A549 (cell line): ENCODE measurements at regions not wholly inside any gene's neighbourhood (a gene's known extent, or its start where the extent isn't known, plus 50 kb on each side); places are given as distances from the start of the nearest gene placed in this dataset.

ENCODE experiments used
- ATAC-seq, 2 experiments: fragments of 200-7000 bp in 1 of 2; fragments of >200 bp in 1 of 2; cut with Nextera tagmentation in 1 of 2; cut with Tn5 transposase in 1 of 2; 3 replicates each; pipeline versions ENCODE4 v1.8.0 to v1.9.1; 2018 to 2020; ENCODE audit warnings: mild to moderate bottlenecking in 1 of 2, moderate library complexity in 1 of 2
- CTCF ChIA-PET: fragments of 300-600 bp; sonication (Branson Sonifier 250); formaldehyde crosslinking; extraction: SDS; loops from one replicate; lab custom pipeline; 2021; ENCODE audit warnings: antibody characterized with exemption, inconsistent platforms; lab: Yijun Ruan, JAX
- POLR2A ChIA-PET: fragments of 350-600 bp; formaldehyde crosslinking; extraction: SDS; loops from one replicate; lab custom pipeline; 2021; ENCODE audit warnings: antibody characterized with exemption, inconsistent platforms; lab: Yijun Ruan, JAX
- DNase-seq, 2 experiments: peaks; one replicate each; pipeline versions ENCODE4 v3.0.0 to v3.0.0-alpha.2; 2011 to 2016; ENCODE audit warnings: low read depth in 1 of 2, low spot score in 1 of 2
- FAIRE-seq: peaks from 2 replicates; lab custom pipeline; 2011; peaks lifted over from hg19 to GRCh38; lab: Jason Lieb, UNC
- H3K27ac ChIP-seq, 2 experiments: fragments of >200 bp; sonication (Bioruptor Twin); formaldehyde crosslinking; 3 replicates each; pipeline ENCODE4 v1.5.1; 2016 to 2017
- H3K4me1 ChIP-seq: fragments of >200 bp; sonication (Bioruptor Twin); formaldehyde crosslinking; 3 replicates; pipeline ENCODE4 v1.6.1; 2016
- H3K4me2 ChIP-seq: fragments of >200 bp; sonication (Bioruptor Twin); formaldehyde crosslinking; 3 replicates; pipeline ENCODE4 v1.6.1; 2016
- H3K4me3 ChIP-seq: fragments of >200 bp; sonication (Bioruptor Twin); formaldehyde crosslinking; 3 replicates; pipeline ENCODE4 v1.5.1; 2016
- H3K9me3 ChIP-seq: fragments of >200 bp; sonication (Bioruptor Twin); formaldehyde crosslinking; 3 replicates; pipeline ENCODE4 v1.6.1; 2016
- BHLHE40 ChIP-seq: IDR thresholded peaks from 2 replicates; pipeline ENCODE4 v1.6.1; 2012; ENCODE audit warnings: low read depth, low read length, inconsistent platforms
- CBX2 ChIP-seq: fragments of 200-600 bp; sonication (generic); IDR thresholded peaks from 2 replicates; pipeline ENCODE4 v1.6.1; 2016; ENCODE audit warnings: low read depth, mild to moderate bottlenecking, borderline replicate concordance
- EHF ChIP-seq: fragments of 250-450 bp; sonication (Bioruptor Pico); IDR thresholded peaks from 2 replicates; pipeline ENCODE4 v1.5.0; 2020; ENCODE audit warnings: mild to moderate bottlenecking
- FOSL2 ChIP-seq, 2 experiments: fragments of 450-650 bp in 1 of 2; fragments of >200 bp in 1 of 2; sonication (Bioruptor Twin) in 1 of 2; formaldehyde crosslinking; IDR thresholded peaks; 2 replicates each; pipeline versions ENCODE4 v1.5.0 to v1.6.1; 2016 to 2020; ENCODE audit warnings: mild to moderate bottlenecking in 1 of 2, moderate library complexity in 1 of 2
- HEYL ChIP-seq: fragments of 250-450 bp; sonication (Bioruptor Pico); IDR thresholded peaks from 2 replicates; pipeline ENCODE4 v1.8.0; 2021; ENCODE audit warnings: mild to moderate bottlenecking, moderate library complexity
- JUN ChIP-seq, 2 experiments: fragments of >200 bp; sonication (Bioruptor Twin); formaldehyde crosslinking; IDR thresholded peaks; 2 replicates in 1 of 2; 3 replicates in 1 of 2; pipeline ENCODE4 v1.6.1; 2016 to 2017
- JUNB ChIP-seq: fragments of >200 bp; sonication (Bioruptor Twin); formaldehyde crosslinking; IDR thresholded peaks from 2 replicates; pipeline ENCODE4 v1.6.1; 2016
- KDM5A ChIP-seq: fragments of 200-600 bp; sonication (generic); IDR thresholded peaks from 2 replicates; pipeline ENCODE4 v1.6.1; 2016; ENCODE audit warnings: antibody characterized with exemption, mild to moderate bottlenecking
- MAZ ChIP-seq: fragments of 150-350 bp; IDR thresholded peaks from 2 replicates; pipeline ENCODE4 v1.6.1; 2014; ENCODE audit warnings: antibody characterized with exemption, low read depth, low read length, borderline replicate concordance
- NPAS2 ChIP-seq: fragments of 250-450 bp; sonication (Bioruptor Pico); IDR thresholded peaks from 2 replicates; pipeline ENCODE4 v1.8.0; 2022; ENCODE audit warnings: mild to moderate bottlenecking, moderate library complexity, borderline replicate concordance
- POLR2A ChIP-seq: IDR thresholded peaks from 2 replicates; pipeline ENCODE4 v1.6.1; 2012; ENCODE audit warnings: mild to moderate bottlenecking, low read length
- RAD21 ChIP-seq, 2 experiments: fragments of >200 bp in 1 of 2; sonication (Bioruptor Twin) in 1 of 2; formaldehyde crosslinking in 1 of 2; IDR thresholded peaks in 1 of 2; conservative IDR thresholded peaks in 1 of 2; 2 replicates in 1 of 2; 3 replicates in 1 of 2; pipeline ENCODE4 v1.6.1; 2012 to 2018; ENCODE audit warnings: inconsistent platforms in 1 of 2
- RCOR1 ChIP-seq: fragments of 150-350 bp; IDR thresholded peaks from 2 replicates; pipeline ENCODE4 v1.6.1; 2014; ENCODE audit warnings: antibody characterized with exemption, low read length, low read depth
- RNF2 ChIP-seq: fragments of 200-600 bp; sonication (generic); IDR thresholded peaks from 2 replicates; pipeline ENCODE4 v1.6.1; 2016; ENCODE audit warnings: low read depth, mild to moderate bottlenecking, antibody characterized with exemption, moderate library complexity, borderline replicate concordance
- SREBF2 ChIP-seq: fragments of 450-650 bp; IDR thresholded peaks from 2 replicates; pipeline ENCODE4 v1.6.1; 2014; ENCODE audit warnings: mild to moderate bottlenecking, moderate library complexity
- TP53 ChIP-seq: fragments of 250-450 bp; sonication (Bioruptor Pico); IDR thresholded peaks from 2 replicates; pipeline ENCODE4 v1.5.0; 2021; ENCODE audit warnings: mild to moderate bottlenecking, moderate library complexity
- ZSCAN20 ChIP-seq: fragments of 250-450 bp; sonication (Bioruptor Pico); IDR thresholded peaks from 2 replicates; pipeline ENCODE4 v1.8.0; 2022; ENCODE audit warnings: mild to moderate bottlenecking, moderate library complexity
- WGBS: methylation state at CpG from one replicate; pipeline ENCODE4 v1.1.6; 2017; ENCODE audit errors: missing lambda C conversion rate; 5-methylcytosine and 5-hydroxymethylcytosine counted together
- TF ChIP-seq, protein P1 (sequence below): fragments of 450-650 bp; IDR thresholded peaks from 2 replicates; pipeline ENCODE4 v1.6.1; 2014; ENCODE audit warnings: antibody characterized with exemption
- TF ChIP-seq, protein P2 (sequence below): fragments of 200-600 bp; sonication (generic); IDR thresholded peaks from 2 replicates; pipeline ENCODE4 v1.6.1; 2016; ENCODE audit warnings: antibody characterized with exemption, mild to moderate bottlenecking, moderate library complexity
- TF ChIP-seq, protein P3 (sequence below): fragments of 250-450 bp; sonication (Bioruptor Pico); IDR thresholded peaks from 2 replicates; pipeline ENCODE4 v1.5.0; 2021; ENCODE audit warnings: mild to moderate bottlenecking, moderate library complexity, borderline replicate concordance
- TF ChIP-seq, protein P4 (sequence below): fragments of >200 bp; sonication (Bioruptor Twin); formaldehyde crosslinking; IDR thresholded peaks from 3 replicates; pipeline ENCODE4 v1.6.1; 2016

DNA sequence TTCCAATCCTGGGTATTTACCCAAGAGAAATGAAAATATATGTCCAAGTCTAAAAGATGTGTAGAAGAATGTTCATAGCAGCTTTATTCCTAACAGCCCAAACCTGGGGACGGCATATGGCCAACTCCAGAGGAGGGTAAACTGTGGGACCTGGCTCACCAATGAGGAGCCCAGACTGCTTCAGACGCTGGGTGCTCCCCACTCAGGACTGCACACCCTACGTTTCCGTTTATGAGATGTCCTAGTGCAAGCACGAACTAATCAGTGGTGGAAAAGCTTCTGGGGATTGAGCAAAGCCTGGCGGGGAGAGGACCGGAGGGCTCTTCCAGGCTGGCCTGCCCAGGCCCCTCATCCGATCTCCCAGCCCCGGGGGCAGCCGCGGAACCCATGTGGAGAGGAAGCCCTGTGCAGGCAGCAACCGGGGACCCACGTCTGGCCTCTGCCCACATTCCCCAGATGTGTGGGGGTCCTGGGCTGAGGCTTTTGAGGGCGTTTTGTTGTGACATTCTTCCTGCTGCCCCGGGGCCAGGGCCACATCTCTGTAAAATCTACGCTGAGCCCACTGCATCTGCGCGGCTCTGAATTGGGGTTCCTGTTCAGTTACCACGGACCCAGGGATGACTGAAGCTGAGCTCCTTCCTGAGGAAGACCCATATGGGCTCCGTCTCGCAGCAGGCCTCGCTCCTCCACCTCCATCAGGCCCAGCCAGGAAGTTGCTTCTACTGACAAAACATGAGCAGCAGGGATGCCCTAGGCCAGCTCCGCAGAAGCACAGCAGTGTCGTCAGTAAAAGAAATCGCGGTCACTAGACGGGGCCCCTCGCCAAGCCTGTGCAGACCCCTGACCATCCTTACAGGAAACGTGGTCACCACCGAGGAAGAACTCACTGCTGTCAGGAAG, 188.0 kb downstream of the DLL1 start:
- ATAC-seq = no peak
- Histone ChIP-seq H3K9me3 (no peaks in the 10 kb centered on the region), H3K27ac (no peak overlapping the region), H3K4me3 (no peak overlapping the region), H3K4me2 (no peak overlapping the region), H3K4me1 (no peaks in the 10 kb centered on the region)
- TF ChIP-seq, protein P1, sequence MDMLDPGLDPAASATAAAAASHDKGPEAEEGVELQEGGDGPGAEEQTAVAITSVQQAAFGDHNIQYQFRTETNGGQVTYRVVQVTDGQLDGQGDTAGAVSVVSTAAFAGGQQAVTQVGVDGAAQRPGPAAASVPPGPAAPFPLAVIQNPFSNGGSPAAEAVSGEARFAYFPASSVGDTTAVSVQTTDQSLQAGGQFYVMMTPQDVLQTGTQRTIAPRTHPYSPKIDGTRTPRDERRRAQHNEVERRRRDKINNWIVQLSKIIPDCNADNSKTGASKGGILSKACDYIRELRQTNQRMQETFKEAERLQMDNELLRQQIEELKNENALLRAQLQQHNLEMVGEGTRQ = no peak
- no peak for TF ChIP-seq BHLHE40
- POLR2A ChIA-PET = no interaction called here
- CTCF ChIA-PET = no interaction called here
- no peak for DNase-seq
- FAIRE-seq = no peak
- 41% methylated on average over 17 of the region's 30 CpGs for WGBS

DNA sequence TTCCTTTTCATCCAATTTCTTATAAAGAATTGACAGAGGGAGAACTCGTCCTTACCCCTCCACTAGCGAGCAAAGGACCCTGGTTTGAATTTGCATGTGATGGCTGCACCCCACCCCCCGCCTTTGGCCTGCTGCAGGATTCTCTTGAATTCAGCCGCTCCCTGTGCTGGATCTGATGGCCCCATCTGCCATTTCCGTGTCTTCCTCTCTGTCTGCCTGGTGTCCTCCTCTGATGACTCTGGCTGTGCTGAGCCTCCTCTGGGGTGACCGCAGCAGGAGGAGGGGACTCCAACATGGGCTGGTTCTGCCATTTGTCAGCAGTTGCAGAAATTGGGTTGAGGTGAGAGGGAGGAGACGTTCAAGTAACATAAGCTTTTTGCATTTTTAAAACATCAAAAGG, 188.8 kb downstream of the DLL1 start:
- no peak for TF ChIP-seq NPAS2 (CRISPR knock-in tag)
- no peak for TF ChIP-seq JUNB
- TF ChIP-seq MAZ = no peak
- TF ChIP-seq, protein P1 = no peak
- no peak for TF ChIP-seq KDM5A
- TF ChIP-seq, protein P2, sequence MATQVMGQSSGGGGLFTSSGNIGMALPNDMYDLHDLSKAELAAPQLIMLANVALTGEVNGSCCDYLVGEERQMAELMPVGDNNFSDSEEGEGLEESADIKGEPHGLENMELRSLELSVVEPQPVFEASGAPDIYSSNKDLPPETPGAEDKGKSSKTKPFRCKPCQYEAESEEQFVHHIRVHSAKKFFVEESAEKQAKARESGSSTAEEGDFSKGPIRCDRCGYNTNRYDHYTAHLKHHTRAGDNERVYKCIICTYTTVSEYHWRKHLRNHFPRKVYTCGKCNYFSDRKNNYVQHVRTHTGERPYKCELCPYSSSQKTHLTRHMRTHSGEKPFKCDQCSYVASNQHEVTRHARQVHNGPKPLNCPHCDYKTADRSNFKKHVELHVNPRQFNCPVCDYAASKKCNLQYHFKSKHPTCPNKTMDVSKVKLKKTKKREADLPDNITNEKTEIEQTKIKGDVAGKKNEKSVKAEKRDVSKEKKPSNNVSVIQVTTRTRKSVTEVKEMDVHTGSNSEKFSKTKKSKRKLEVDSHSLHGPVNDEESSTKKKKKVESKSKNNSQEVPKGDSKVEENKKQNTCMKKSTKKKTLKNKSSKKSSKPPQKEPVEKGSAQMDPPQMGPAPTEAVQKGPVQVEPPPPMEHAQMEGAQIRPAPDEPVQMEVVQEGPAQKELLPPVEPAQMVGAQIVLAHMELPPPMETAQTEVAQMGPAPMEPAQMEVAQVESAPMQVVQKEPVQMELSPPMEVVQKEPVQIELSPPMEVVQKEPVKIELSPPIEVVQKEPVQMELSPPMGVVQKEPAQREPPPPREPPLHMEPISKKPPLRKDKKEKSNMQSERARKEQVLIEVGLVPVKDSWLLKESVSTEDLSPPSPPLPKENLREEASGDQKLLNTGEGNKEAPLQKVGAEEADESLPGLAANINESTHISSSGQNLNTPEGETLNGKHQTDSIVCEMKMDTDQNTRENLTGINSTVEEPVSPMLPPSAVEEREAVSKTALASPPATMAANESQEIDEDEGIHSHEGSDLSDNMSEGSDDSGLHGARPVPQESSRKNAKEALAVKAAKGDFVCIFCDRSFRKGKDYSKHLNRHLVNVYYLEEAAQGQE = no peak
- TF ChIP-seq POLR2A = no peak
- TF ChIP-seq RNF2 = no peak
- TF ChIP-seq JUN (IDR thresholded peaks at IDR 0.05) = no peak
- no peak for TF ChIP-seq CBX2
- Histone ChIP-seq H3K4me1 (no peaks in the 10 kb centered on the region), H3K9me3 (no peaks in the 10 kb centered on the region), H3K27ac (no peak overlapping the region), H3K4me2 (no peak overlapping the region), H3K4me3 (no peak overlapping the region)
- 46% methylated on average over 6 of the region's 7 CpGs for WGBS
- ATAC-seq (no peak), FAIRE-seq (no peak), DNase-seq (no peak)
- CTCF ChIA-PET = no interaction called here
- POLR2A ChIA-PET = no interaction called here

DNA sequence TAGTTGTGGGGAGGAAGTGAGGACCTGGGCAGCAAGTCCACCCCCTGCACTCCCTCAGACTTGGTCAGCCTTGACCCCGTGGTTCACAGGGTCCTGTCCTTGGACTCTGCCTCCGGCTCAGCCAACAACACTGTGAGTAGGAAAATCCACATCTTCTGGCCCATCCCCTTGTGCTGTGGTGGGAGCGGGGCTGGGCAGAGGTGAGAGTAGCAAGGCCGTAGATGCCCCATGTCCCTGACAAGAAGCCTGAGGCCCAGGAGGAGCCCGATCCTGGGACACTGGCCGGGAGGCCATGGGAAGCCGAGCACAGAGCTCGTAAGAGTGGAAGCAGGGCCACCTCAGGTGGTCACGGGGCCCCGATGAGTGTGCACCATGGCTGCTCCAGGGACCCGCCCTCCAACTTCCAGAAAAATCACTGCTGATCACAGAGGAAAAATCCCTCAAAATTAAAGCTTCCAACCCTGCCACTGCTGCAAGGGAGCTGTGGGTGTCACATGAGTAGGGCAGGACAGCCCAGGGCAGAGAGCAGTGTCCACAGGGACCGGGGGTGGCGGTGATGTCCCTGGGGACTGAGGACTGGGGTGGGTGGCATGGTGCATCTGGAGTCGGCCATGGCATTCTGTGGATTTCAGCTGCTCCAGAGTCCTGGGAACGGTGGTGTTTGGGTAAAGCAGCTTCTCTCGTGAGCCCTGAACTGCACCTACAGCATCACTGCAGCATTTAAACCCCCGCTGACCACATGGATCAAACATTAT, 189.4 kb downstream of the DLL1 start:
- CTCF ChIA-PET = no interaction called here
- no peak for ATAC-seq
- Histone ChIP-seq H3K9me3 (no peaks in the 10 kb centered on the region), H3K4me3 (no peak overlapping the region), H3K4me2 (no peak overlapping the region), H3K27ac (no peak overlapping the region), H3K4me1 (no peaks in the 10 kb centered on the region)
- no peak for DNase-seq
- FAIRE-seq = no peak
- WGBS = 58% methylated on average over 12 of the region's 17 CpGs
- POLR2A ChIA-PET = no interaction called here
- TF ChIP-seq SREBF2 = no peak
- TF ChIP-seq, protein P3, sequence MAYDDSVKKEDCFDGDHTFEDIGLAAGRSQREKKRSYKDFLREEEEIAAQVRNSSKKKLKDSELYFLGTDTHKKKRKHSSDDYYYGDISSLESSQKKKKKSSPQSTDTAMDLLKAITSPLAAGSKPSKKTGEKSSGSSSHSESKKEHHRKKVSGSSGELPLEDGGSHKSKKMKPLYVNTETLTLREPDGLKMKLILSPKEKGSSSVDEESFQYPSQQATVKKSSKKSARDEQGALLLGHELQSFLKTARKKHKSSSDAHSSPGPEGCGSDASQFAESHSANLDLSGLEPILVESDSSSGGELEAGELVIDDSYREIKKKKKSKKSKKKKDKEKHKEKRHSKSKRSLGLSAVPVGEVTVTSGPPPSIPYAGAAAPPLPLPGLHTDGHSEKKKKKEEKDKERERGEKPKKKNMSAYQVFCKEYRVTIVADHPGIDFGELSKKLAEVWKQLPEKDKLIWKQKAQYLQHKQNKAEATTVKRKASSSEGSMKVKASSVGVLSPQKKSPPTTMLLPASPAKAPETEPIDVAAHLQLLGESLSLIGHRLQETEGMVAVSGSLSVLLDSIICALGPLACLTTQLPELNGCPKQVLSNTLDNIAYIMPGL (CRISPR knock-in tag) = no peak
- TF ChIP-seq, protein P4, sequence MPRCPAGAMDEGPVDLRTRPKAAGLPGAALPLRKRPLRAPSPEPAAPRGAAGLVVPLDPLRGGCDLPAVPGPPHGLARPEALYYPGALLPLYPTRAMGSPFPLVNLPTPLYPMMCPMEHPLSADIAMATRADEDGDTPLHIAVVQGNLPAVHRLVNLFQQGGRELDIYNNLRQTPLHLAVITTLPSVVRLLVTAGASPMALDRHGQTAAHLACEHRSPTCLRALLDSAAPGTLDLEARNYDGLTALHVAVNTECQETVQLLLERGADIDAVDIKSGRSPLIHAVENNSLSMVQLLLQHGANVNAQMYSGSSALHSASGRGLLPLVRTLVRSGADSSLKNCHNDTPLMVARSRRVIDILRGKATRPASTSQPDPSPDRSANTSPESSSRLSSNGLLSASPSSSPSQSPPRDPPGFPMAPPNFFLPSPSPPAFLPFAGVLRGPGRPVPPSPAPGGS = no peak
- no peak for TF ChIP-seq BHLHE40
- no peak for TF ChIP-seq ZSCAN20
- no peak for TF ChIP-seq TP53 (CRISPR knock-in tag)
- TF ChIP-seq POLR2A = no peak
- TF ChIP-seq RNF2 = no peak
- TF ChIP-seq RAD21 (conservative IDR thresholded peaks at IDR 0.05 in 1 of 2, IDR thresholded peaks at IDR 0.05 in 1 of 2) = no peak
- TF ChIP-seq EHF (CRISPR knock-in tag) = no peak
- no peak for TF ChIP-seq FOSL2 (IDR thresholded peaks at IDR 0.05)
- no peak for TF ChIP-seq FOSL2 (CRISPR knock-in tag; IDR thresholded peaks at IDR 0.05)
- no peak for TF ChIP-seq RCOR1
- TF ChIP-seq HEYL = no peak
